ENCODE measurements at regions not wholly inside any gene's neighbourhood (a gene's known extent, or its start where the extent isn't known, plus 50 kb on each side); places are given as distances from the start of the nearest gene placed in this dataset.

- DNase-seq (ENCODE audit: low spot score): no peak
Measured at GRCh38 chr4:81773557-81773956, 301.9 kb upstream of the RASGEF1B start.

- no peak for DNase-seq (ENCODE audit: low spot score)
Measured at GRCh38 chr4:81771721-81772120, 300.0 kb upstream of the RASGEF1B start.

- no peak for DNase-seq (ENCODE audit: low spot score)
Measured at GRCh38 chr4:81769244-81769643, 297.5 kb upstream of the RASGEF1B start.

- DNase-seq (ENCODE audit: low spot score): no peak
Measured at GRCh38 chr4:81758574-81759264, 287.0 kb upstream of the RASGEF1B start.

- DNase-seq (ENCODE audit: low spot score): no peak
Measured at GRCh38 chr4:81757691-81758090, 286.0 kb upstream of the RASGEF1B start.

- no peak for DNase-seq (ENCODE audit: low spot score)
Measured at GRCh38 chr4:81756973-81757372, 285.3 kb upstream of the RASGEF1B start.

GRCh38 chr4:81756042-81756441, 284.3 kb upstream of the RASGEF1B start:
- DNase-seq (ENCODE audit: low spot score): no peak

GRCh38 chr4:81754169-81754568, 282.5 kb upstream of the RASGEF1B start:
- no peak for DNase-seq (ENCODE audit: low spot score)

GRCh38 chr4:81751531-81752289, 280.0 kb upstream of the RASGEF1B start:
- DNase-seq (ENCODE audit: low spot score): no peak

GRCh38 chr4:81747242-81747930, 275.7 kb upstream of the RASGEF1B start:
- no peak for DNase-seq (ENCODE audit: low spot score)

- no peak for DNase-seq (ENCODE audit: low spot score)
Measured at GRCh38 chr4:81746773-81747172, 275.1 kb upstream of the RASGEF1B start.

GRCh38 chr4:81746071-81746470, 274.4 kb upstream of the RASGEF1B start:
- DNase-seq (ENCODE audit: low spot score): no peak

- DNase-seq (ENCODE audit: low spot score): no peak
Measured at GRCh38 chr4:81745050-81745449, 273.3 kb upstream of the RASGEF1B start.

- DNase-seq (ENCODE audit: low spot score): no peak
Measured at GRCh38 chr4:81743731-81744435, 272.2 kb upstream of the RASGEF1B start.

- DNase-seq (ENCODE audit: low spot score): no peak
Measured at GRCh38 chr4:81740487-81740886, 268.8 kb upstream of the RASGEF1B start.

- DNase-seq (ENCODE audit: low spot score): no peak
Measured at GRCh38 chr4:81738891-81739290, 267.2 kb upstream of the RASGEF1B start.

GRCh38 chr4:81737865-81738559, 266.3 kb upstream of the RASGEF1B start:
- DNase-seq (ENCODE audit: low spot score): no peak

GRCh38 chr4:81736324-81736723, 264.6 kb upstream of the RASGEF1B start:
- no peak for DNase-seq (ENCODE audit: low spot score)

- no peak for DNase-seq (ENCODE audit: low spot score)
Measured at GRCh38 chr4:81732980-81733379, 261.3 kb upstream of the RASGEF1B start.

- peak; percentile 27 for DNase-seq (ENCODE audit: low spot score)
Measured at GRCh38 chr4:81724925-81725329, 253.2 kb upstream of the RASGEF1B start.

- peak; percentile 37 for DNase-seq (ENCODE audit: low spot score)
Measured at GRCh38 chr4:81723927-81724587, 252.3 kb upstream of the RASGEF1B start.

All from CD4-positive, alpha-beta T cell treated with Interleukin-2 at 100 ng/mL for 4 hours (primary cell).